Large intestine (tissue), 3 donors: ENCODE measurements at regions not wholly inside any gene's neighbourhood (a gene's known extent, or its start where the extent isn't known, plus 50 kb on each side); places are given as distances from the start of the nearest gene placed in this dataset.

Experiments
- DNase-seq, 2 donors: peaks; one replicate each; pipeline versions ENCODE4 v3.0.0 to v3.0.0-alpha.2; 2013
- H3K27ac ChIP-seq: one replicate; pipeline ENCODE4 v1.5.1; 2013; ENCODE audit warnings: low read length
- H3K27me3 ChIP-seq: 2 replicates; pipeline ENCODE4 v1.6.1; 2013; ENCODE audit warnings: low read length; ENCODE audit not compliant: control insufficient read depth, insufficient read depth
- H3K36me3 ChIP-seq: 2 replicates; pipeline ENCODE4 v1.6.1; 2013; ENCODE audit warnings: low read length; ENCODE audit not compliant: control insufficient read depth, insufficient read depth
- H3K4me1 ChIP-seq: one replicate; pipeline ENCODE4 v1.6.1; 2013; ENCODE audit warnings: low read length; ENCODE audit not compliant: control insufficient read depth, insufficient read depth
- H3K4me3 ChIP-seq: one replicate; pipeline ENCODE4 v1.5.1; 2013; ENCODE audit warnings: low read length
- H3K9me3 ChIP-seq: one replicate; pipeline ENCODE4 v1.6.1; 2013; ENCODE audit warnings: mild to moderate bottlenecking, low read depth, low read length, moderate library complexity; ENCODE audit not compliant: control insufficient read depth
- WGBS: methylation state at CpG from one replicate; pipeline ENCODE4 v1.1.5; 2013; ENCODE audit warnings: low lambda C conversion rate; ENCODE audit not compliant: insufficient coverage; 5-methylcytosine and 5-hydroxymethylcytosine counted together

- DNase-seq, result no peak
- WGBS, result no CpG with 5 or more reads among the region's 20 CpGs
- H3K4me3 ChIP-seq, result no peak overlapping the region
- H3K27ac ChIP-seq, result no peak overlapping the region
- peaks cover 8% of the 10 kb centered on the region for H3K9me3 ChIP-seq
- peaks cover 58% of the 10 kb centered on the region for H3K27me3 ChIP-seq
- no peaks in the 10 kb centered on the region for H3K4me1 ChIP-seq
- H3K36me3 ChIP-seq, result no peaks in the 10 kb centered on the region
Observed at GRCh38 chr3:127339928-127340861, 52.3 kb upstream of the PRR20G start.

- Histone ChIP-seq H3K9me3 (peaks cover 8% of the 10 kb centered on the region), H3K27ac (no peak overlapping the region), H3K4me3 (no peak overlapping the region), H3K27me3 (peaks cover 58% of the 10 kb centered on the region), H3K4me1 (no peaks in the 10 kb centered on the region), H3K36me3 (no peaks in the 10 kb centered on the region)
- no peak for DNase-seq
- WGBS, result no CpG with 5 or more reads among the region's 3 CpGs
Observed at GRCh38 chr3:127339016-127339415, 51.2 kb upstream of the PRR20G start.

DNA sequence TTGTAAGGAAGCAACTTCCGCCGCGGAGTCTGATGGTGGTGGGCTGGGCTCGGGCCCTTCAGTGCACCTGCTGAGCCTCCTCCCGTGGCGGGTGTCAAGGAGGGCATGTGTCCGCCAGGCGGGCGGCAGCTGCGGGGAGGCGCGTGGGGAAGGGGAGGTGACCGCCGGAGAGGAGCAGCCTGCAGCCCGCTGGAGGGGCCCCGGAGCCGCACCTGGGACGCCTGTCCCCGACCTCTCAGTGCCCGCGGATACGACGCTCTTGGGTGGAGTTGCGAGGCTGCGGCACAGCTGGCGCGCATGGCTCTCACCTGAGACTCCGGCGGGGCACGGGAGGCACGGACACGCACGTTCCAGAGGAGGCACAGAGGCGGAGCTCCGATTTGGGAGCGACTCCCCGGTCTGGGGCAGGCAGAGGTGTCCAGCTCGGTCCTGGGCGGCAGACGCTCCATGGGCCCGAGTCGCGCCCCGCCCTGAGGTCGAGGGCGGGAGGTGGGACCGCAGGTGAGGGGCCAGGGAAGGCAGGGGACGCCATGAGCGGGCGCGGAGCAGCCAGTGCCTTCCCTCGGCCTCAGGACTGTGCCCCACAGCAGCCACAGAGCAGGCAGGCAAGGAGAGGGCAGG lies 50.2 kb upstream of the PRR20G start:
- WGBS, result no CpG with 5 or more reads among the region's 52 CpGs
- H3K27me3 ChIP-seq, result peaks cover 58% of the 10 kb centered on the region

More for the DNA sequence above, 50.2 kb upstream of the PRR20G start:
- Histone ChIP-seq H3K9me3 (peaks cover 8% of the 10 kb centered on the region), H3K36me3 (no peaks in the 10 kb centered on the region), H3K4me1 (no peaks in the 10 kb centered on the region), H3K4me3 (no peak overlapping the region), H3K27ac (no peak overlapping the region)
- DNase-seq, result no peak
